GM19025 (cell line): ENCODE measurements at regions not wholly inside any gene's neighbourhood (a gene's known extent, or its start where the extent isn't known, plus 50 kb on each side); places are given as distances from the start of the nearest gene placed in this dataset.
"Not testable (repeated sequence)": the region's sequence is repeated elsewhere in the genome, so short reads cannot be mapped to it uniquely, and the experiment has no call there.

Experiments used
- ATAC-seq: cut with Tn5 transposase; IDR thresholded peaks from one replicate; pipeline ENCODE4 v1.9.1; 2021; ENCODE audit warnings: mild to moderate bottlenecking, low read depth, moderate library complexity; ENCODE audit not compliant: unreplicated experiment

- no peak for ATAC-seq
Measured at GRCh38 chr4:17251101-17251500, 260.8 kb downstream of the QDPR start.

- ATAC-seq = no peak
Measured at GRCh38 chr4:17250591-17250990, 261.3 kb downstream of the QDPR start.

DNA sequence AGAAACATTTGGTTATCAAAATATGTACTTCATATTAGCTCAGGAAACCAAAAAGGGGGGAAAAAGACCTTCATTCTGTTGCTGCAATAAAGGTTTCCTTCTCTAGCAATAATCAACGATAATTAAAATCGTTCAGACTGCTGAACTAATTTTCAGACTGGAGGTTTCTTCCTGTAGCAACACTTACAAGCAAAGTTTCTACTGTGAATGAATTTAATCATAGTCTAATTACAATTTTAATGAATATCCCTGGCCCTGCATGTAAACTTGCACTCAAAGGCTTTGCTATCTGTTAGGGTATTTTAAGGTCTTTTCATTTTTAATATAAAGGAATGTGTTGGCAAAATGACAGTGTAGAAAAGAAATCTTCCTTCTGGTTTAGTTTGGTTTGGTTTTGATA is 265.2 kb downstream of the QDPR start:
- ATAC-seq = no peak

- ATAC-seq = no peak
Measured at GRCh38 chr4:17241835-17242234, 270.1 kb downstream of the QDPR start.

GRCh38 chr4:17238633-17239032 is 273.3 kb downstream of the QDPR start:
- ATAC-seq = no peak

GRCh38 chr4:17236686-17237085 is 275.2 kb downstream of the QDPR start:
- no peak for ATAC-seq

DNA sequence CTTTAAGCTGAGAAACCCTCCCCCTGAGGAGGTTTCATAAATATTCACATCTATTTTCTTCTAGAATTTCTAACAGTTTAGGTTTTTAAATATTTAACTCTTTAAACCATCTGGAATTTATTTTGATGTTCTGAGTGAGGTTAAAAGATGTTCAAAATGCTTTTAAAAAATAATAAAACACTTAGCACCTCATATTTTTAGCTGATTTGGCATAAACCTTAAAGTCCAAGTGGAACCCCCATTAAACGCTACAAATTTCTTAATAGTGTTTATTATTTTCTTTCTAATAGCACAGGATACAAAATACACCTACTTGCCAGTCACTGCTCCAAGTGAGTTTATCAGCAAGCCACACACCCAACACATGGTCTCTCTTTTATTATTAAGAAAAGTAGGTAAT is 277.2 kb downstream of the QDPR start:
- no peak for ATAC-seq

DNA sequence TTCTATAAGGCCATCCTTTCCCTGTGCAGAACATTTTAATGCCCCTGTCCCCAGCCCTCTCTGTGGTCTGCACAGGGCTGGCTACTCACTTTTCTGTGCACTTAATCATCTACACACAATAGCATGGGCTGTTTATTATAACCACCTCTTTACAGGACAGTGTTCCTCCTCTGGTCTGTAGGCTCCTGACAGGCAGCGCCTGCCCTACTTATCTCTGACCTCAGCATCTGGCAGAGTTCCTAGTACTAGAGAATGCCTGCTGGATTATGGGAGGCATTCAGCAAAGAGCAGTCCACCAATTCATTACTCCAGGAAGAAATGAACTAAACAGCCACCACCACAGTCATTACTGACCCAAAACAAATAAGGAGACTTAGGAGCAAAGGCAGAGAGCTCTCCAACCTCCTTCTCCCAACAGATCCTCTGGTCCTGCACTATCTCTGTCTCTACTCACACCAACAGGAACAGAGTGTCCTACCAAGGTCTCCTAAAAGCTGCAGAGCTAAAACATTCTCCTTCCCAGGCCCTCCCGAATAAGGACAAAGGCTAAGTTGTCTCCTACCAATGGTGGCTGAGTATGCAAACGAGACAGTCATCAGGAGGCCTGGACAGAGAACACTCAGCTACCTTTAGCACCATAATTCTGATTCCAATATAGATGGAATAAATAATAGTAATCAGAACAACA is 279.2 kb downstream of the QDPR start:
- ATAC-seq = no peak

- ATAC-seq = not testable (repeated sequence)
Measured at GRCh38 chr4:17231880-17232475, 279.9 kb downstream of the QDPR start.

DNA sequence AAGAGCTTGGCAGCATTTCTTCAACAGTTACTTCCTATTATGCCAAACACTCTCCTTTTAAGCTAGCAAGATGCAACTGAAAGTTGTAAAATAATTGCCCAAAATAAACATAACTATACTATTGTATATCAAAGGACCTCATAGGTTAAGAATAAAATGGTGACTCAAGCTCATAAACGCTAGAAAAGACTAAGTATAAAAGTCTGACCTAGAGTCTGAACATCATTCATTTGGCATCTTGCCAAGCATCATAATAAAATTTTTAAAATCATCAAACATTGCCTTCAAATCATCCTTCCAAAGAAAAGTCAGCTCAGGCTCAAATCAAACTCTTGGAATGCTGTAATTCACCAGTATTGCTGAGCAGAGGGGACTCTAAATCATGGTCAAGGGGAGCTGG is 281.2 kb downstream of the QDPR start:
- ATAC-seq = no peak

DNA sequence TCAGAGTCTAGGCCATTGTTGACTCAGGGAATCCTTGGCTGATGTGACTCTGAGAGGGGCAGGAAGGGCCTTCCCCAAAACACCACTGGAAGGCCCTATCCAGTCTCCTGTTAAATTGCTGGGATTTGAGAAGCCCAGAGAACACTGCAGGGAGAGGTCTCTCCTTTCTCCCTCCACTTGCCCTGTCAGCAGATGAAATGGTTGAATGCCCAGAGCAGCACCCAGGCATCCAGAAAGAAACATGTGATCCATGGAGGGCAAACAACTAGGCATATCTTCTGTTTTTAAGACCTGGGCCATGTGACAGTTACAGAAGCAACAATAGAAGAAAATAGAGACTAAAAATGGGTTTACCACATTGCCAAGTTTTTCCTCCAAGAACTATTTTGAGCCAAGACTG is 291.1 kb downstream of the QDPR start:
- no peak for ATAC-seq

DNA sequence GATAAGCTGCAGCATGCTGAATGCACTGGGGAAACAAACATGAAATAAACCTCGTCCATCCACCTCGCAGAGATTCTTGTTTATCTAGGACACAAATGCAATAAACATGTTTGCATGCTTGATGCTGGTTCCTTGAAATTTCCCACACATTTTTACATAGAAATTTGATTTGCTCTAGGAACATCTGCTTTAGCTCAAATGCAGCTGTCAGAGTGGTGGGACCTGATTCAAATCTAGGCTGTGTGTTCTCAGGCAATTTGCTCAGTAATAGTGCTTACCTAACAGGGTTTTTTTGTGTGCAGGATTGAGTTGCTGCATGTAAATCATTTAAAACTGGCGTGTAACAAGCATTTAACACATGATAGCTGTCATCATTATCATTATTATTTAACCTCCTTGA is 293.1 kb downstream of the QDPR start:
- ATAC-seq = no peak

DNA sequence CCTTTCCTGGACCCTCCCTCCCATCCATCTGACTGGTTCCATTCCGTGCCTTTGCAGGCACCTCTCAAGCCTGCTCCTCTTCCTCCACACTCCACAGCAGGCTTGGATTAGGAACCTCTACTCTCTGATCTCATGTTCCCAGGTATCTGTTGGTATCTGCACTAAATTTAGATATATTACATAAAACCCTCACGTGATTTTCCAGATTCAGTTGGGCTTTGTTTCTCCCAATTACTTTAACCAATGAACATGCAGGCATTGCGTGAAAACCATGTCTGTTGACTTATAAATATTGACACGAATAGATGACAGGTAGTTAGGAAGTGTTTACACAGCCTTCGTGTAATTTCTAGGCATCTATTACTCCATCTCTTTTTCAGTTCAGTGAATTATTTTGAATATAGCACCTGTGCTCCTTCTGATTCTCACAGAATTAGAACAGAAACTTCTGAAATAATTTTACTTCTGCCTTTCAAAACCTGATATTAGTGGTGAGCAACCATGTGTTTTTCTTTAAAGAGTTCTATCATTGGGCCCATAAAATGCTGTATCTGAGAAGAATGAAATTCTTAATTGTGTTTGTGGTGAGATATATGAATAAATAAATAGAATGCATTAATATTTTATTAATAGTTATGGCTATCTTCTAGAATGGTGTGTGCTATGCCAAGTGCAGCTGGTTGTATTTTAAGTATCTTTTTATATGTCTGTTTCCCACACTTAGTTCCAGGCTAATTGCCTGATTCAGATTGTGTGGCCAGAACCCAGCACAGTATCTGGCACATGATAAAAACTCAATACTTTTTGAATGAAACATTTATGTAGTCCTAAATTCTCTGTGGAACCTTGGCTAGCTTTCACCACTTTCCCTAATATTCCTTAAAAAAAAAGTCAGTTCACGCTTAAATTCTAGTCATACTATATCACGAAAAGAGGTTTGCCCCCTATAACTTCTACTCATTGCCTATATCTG is 304.8 kb downstream of the QDPR start:
- ATAC-seq = no peak

DNA sequence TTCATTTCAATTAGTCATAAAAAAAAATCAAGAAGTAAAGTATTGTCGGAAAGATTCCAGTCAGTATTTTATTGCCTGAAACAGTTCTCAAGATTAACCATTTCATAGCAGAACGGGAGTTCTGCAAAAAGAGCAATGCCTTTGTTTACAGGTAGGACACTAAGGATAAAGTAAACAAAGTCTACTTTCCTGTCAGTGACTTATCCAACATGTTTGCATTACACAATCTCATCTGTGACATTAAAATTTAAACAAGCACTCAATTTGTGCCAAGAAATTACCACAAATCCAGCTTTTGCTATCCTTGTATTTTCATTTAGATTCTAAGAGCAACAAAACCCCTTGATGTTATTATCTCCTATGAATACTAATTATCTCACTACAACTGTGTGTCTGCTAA is 306.5 kb upstream of the LDB2 start:
- ATAC-seq = no peak

DNA sequence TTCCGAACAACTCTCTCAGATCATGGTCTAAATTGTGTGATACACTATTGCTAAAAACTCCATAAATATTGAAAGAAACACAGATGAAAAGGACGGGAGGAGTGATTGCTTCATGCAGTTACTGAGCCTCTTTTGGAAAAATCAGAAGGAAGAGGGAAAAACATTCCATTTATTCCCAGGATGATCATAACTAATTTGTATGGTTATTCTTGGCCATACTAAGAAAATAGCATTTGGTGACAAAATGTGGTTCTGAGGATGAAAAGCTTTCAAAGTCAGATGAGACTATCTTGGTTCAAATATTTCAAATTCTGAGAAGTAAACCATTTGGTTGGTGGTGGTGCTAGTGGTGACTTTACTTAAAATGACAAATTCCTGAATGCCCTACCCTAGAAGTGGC is 305.4 kb upstream of the LDB2 start:
- no peak for ATAC-seq

GRCh38 chr4:17197070-17197469 is 298.6 kb upstream of the LDB2 start:
- no peak for ATAC-seq

DNA sequence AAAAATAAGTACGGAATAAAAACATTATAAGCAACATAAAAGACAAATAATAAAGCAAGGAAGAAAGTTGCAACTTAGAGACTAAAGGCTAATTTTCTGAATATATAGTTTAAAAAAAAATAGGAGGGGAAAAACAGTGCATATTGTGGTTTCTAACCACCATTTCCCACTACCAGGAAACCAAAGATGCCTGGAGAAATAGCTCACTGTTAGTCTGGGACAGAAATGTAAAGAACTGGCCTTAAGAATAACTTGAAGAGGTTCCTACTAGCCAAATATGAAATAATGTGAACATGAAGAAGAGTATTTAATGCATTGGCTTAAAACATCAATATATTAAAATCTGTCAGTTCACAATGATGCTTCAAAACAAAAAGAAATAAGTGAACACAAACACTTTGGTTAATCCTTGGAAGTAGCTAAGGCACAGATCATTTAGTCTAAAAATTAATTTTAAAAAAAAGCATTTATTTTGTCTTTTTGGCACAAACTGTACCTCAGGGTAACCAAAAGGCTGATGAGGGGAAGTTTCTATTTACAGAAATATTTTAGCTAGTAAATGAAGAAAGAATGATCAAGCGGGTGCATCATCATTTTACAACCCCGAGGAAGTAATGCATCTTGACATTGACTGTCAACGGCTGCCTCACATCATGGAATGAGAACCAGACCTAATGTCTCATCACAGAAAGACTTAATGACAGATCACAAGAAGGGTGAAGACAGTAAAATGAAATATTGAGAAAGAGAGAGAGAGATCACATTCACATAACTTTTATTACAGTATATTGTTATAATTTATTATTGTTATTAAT is 297.2 kb upstream of the LDB2 start:
- ATAC-seq = no peak

- no peak for ATAC-seq
Measured at GRCh38 chr4:17194586-17194985, 296.1 kb upstream of the LDB2 start.

DNA sequence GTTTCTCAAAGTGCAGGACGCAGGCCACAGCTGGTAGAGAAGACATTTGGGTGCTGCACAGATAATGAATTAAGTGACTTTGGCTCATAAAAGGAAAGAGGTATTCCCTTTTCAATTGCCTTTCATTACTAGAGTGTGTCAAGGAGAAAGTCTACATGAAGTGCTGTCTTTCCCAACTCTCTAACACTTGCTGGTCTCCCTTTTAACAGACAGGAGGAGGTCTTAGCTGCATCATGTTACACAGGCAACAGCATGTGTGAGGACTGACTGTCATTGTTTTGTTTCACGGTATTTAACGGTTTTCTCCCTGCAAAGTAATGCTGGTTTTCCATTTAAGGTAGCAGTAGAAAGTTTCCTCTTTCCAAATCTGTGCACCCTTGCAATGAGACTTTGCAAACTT is 291.3 kb upstream of the LDB2 start:
- ATAC-seq = no peak

GRCh38 chr4:17189401-17189720 is 290.9 kb upstream of the LDB2 start:
- no peak for ATAC-seq
